Cerebellar nuclear complex (tissue), 1 donor: ENCODE measurements at regions not wholly inside any gene's neighbourhood (a gene's known extent, or its start where the extent isn't known, plus 50 kb on each side); places are given as distances from the start of the nearest gene placed in this dataset.
"Not testable (repeated sequence)": the region's sequence is repeated elsewhere in the genome, so short reads cannot be mapped to it uniquely, and the experiment has no call there.

Source experiments
- DNase-seq, 2 experiments: peaks; one replicate each; lab custom pipeline; 2025; lab: John Stamatoyannopoulos, UW

- DNase-seq = no peak
These were observed 96.1 kb downstream of the DAD1 start for GRCh38 chr14:22492622-22493542.

GRCh38 chr14:22491683-22492621 lies 97.1 kb downstream of the DAD1 start:
- no peak for DNase-seq

- DNase-seq = not testable (repeated sequence)
These were observed 98.0 kb downstream of the DAD1 start for GRCh38 chr14:22491053-22491452.

GRCh38 chr14:22489957-22490950 lies 98.8 kb downstream of the DAD1 start:
- no peak for DNase-seq

- no peak for DNase-seq
These were observed 99.8 kb downstream of the DAD1 start for GRCh38 chr14:22489244-22489545.

- DNase-seq = no peak
These were observed 100.3 kb downstream of the DAD1 start for GRCh38 chr14:22488522-22489243.

GRCh38 chr14:22487941-22488340 lies 101.1 kb downstream of the DAD1 start:
- no peak for DNase-seq

GRCh38 chr14:22487401-22487800 lies 101.6 kb downstream of the DAD1 start:
- no peak for DNase-seq

GRCh38 chr14:22486675-22487074 lies 102.3 kb downstream of the DAD1 start:
- DNase-seq = no peak

GRCh38 chr14:22485649-22486048 lies 103.4 kb downstream of the DAD1 start:
- DNase-seq = no peak

- DNase-seq = no peak
These were observed 103.8 kb downstream of the DAD1 start for GRCh38 chr14:22485178-22485577.

- DNase-seq = no peak
These were observed 104.4 kb downstream of the DAD1 start for GRCh38 chr14:22484632-22485031.

- no peak for DNase-seq
These were observed 105.0 kb downstream of the DAD1 start for GRCh38 chr14:22483863-22484593.

GRCh38 chr14:22482782-22483553 lies 106.1 kb downstream of the DAD1 start:
- DNase-seq = no peak

GRCh38 chr14:22482085-22482694 lies 106.8 kb downstream of the DAD1 start:
- DNase-seq = no peak

GRCh38 chr14:22481546-22481945 lies 107.5 kb downstream of the DAD1 start:
- DNase-seq = no peak

- no peak for DNase-seq
These were observed 109.1 kb downstream of the DAD1 start for GRCh38 chr14:22479776-22480464.

GRCh38 chr14:22479132-22479531 lies 109.9 kb downstream of the DAD1 start:
- DNase-seq = no peak
